ENCODE measurements at regions not wholly inside any gene's neighbourhood (a gene's known extent, or its start where the extent isn't known, plus 50 kb on each side); places are given as distances from the start of the nearest gene placed in this dataset.

DNA sequence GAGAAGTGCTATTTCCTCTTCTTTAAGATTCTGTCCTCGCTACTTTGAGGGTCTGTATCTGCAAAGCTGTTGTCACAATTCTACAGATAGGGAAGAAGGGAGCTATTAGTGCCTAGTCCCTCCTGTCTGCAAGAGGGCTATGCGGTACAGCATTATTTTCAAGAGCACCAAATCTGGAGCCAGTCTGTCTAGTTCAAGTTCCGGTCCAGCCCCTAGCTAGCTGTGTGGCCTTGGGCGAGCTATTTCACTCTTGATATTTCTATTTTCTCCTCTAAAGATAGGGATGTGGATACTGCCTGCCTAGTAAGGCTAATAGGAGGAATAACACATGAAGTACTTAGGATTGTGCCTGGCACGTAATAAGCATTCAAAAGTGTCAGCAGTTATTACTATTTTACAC is 272.4 kb downstream of the KCNE4 start:
- intact Hi-C loops (cut with micrococcal nuclease; ENCODE audit: unreplicated experiment), result no loop called here
- ChIA-PET CTCF (ENCODE audit: low intra/inter-chr PET ratio, low total read pairs) (no interaction called here), POLR2A (no interaction called here)
- TF ChIP-seq KLF16 (CRISPR knock-in tag; IDR thresholded peaks at IDR 0.05) (no peak), RFXANK (CRISPR knock-in tag; IDR thresholded peaks at IDR 0.05) (no peak), ZNF17 (CRISPR knock-in tag; IDR thresholded peaks at IDR 0.05) (no peak), DNMT1 (CRISPR knock-in tag; IDR thresholded peaks at IDR 0.05) (no peak), ZNF713 (CRISPR knock-in tag; IDR thresholded peaks at IDR 0.05) (no peak), HMG20B (CRISPR knock-in tag; conservative IDR thresholded peaks at IDR 0.05) (no peak), ZNF605 (CRISPR knock-in tag; IDR thresholded peaks at IDR 0.05) (no peak), ZNF546 (CRISPR knock-in tag; conservative IDR thresholded peaks at IDR 0.05) (no peak), KLF13 (CRISPR knock-in tag; IDR thresholded peaks at IDR 0.05) (no peak), ZNF598 (CRISPR knock-in tag; IDR thresholded peaks at IDR 0.05; ENCODE audit: borderline replicate concordance) (no peak), SCMH1 (CRISPR knock-in tag; IDR thresholded peaks at IDR 0.05; ENCODE audit: borderline replicate concordance) (no peak), SIN3A (IDR thresholded peaks at IDR 0.05; ENCODE audit: borderline replicate concordance, low read depth, low read length) (no peak), HMG20A (CRISPR knock-in tag; IDR thresholded peaks at IDR 0.05; ENCODE audit: borderline replicate concordance) (no peak), ZNF44 (CRISPR knock-in tag; IDR thresholded peaks at IDR 0.05) (no peak)
- TF ChIP-seq, protein P1, sequence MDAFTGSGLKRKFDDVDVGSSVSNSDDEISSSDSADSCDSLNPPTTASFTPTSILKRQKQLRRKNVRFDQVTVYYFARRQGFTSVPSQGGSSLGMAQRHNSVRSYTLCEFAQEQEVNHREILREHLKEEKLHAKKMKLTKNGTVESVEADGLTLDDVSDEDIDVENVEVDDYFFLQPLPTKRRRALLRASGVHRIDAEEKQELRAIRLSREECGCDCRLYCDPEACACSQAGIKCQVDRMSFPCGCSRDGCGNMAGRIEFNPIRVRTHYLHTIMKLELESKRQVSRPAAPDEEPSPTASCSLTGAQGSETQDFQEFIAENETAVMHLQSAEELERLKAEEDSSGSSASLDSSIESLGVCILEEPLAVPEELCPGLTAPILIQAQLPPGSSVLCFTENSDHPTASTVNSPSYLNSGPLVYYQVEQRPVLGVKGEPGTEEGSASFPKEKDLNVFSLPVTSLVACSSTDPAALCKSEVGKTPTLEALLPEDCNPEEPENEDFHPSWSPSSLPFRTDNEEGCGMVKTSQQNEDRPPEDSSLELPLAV (CRISPR knock-in tag; conservative IDR thresholded peaks at IDR 0.05; ENCODE audit: low read depth), result no peak
- TF ChIP-seq, protein P2, sequence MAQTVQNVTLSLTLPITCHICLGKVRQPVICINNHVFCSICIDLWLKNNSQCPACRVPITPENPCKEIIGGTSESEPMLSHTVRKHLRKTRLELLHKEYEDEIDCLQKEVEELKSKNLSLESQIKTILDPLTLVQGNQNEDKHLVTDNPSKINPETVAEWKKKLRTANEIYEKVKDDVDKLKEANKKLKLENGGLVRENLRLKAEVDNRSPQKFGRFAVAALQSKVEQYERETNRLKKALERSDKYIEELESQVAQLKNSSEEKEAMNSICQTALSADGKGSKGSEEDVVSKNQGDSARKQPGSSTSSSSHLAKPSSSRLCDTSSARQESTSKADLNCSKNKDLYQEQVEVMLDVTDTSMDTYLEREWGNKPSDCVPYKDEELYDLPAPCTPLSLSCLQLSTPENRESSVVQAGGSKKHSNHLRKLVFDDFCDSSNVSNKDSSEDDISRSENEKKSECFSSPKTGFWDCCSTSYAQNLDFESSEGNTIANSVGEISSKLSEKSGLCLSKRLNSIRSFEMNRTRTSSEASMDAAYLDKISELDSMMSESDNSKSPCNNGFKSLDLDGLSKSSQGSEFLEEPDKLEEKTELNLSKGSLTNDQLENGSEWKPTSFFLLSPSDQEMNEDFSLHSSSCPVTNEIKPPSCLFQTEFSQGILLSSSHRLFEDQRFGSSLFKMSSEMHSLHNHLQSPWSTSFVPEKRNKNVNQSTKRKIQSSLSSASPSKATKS (CRISPR knock-in tag; IDR thresholded peaks at IDR 0.05), result no peak
- TF ChIP-seq, protein P3, sequence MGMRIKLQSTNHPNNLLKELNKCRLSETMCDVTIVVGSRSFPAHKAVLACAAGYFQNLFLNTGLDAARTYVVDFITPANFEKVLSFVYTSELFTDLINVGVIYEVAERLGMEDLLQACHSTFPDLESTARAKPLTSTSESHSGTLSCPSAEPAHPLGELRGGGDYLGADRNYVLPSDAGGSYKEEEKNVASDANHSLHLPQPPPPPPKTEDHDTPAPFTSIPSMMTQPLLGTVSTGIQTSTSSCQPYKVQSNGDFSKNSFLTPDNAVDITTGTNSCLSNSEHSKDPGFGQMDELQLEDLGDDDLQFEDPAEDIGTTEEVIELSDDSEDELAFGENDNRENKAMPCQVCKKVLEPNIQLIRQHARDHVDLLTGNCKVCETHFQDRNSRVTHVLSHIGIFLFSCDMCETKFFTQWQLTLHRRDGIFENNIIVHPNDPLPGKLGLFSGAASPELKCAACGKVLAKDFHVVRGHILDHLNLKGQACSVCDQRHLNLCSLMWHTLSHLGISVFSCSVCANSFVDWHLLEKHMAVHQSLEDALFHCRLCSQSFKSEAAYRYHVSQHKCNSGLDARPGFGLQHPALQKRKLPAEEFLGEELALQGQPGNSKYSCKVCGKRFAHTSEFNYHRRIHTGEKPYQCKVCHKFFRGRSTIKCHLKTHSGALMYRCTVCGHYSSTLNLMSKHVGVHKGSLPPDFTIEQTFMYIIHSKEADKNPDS (CRISPR knock-in tag; IDR thresholded peaks at IDR 0.05), result no peak
- TF ChIP-seq, protein P4, sequence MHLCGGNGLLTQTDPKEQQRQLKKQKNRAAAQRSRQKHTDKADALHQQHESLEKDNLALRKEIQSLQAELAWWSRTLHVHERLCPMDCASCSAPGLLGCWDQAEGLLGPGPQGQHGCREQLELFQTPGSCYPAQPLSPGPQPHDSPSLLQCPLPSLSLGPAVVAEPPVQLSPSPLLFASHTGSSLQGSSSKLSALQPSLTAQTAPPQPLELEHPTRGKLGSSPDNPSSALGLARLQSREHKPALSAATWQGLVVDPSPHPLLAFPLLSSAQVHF (CRISPR knock-in tag; IDR thresholded peaks at IDR 0.05), result no peak
- TF ChIP-seq, protein P5, sequence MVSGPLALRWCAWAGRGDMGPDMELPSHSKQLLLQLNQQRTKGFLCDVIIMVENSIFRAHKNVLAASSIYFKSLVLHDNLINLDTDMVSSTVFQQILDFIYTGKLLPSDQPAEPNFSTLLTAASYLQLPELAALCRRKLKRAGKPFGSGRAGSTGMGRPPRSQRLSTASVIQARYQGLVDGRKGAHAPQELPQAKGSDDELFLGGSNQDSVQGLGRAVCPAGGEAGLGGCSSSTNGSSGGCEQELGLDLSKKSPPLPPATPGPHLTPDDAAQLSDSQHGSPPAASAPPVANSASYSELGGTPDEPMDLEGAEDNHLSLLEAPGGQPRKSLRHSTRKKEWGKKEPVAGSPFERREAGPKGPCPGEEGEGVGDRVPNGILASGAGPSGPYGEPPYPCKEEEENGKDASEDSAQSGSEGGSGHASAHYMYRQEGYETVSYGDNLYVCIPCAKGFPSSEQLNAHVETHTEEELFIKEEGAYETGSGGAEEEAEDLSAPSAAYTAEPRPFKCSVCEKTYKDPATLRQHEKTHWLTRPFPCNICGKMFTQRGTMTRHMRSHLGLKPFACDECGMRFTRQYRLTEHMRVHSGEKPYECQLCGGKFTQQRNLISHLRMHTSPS (CRISPR knock-in tag; IDR thresholded peaks at IDR 0.05; ENCODE audit: low read depth), result no peak

More for the DNA sequence above, 272.4 kb downstream of the KCNE4 start:
- Histone ChIP-seq H3K9ac (ENCODE audit: insufficient read depth, low read depth, low read length) (no peak overlapping the region), H2AFZ (ENCODE audit: low read length) (no peak overlapping the region), H3K27ac (ENCODE audit: extremely low read length, insufficient read depth, low read length) (no peak overlapping the region), H3K4me2 (ENCODE audit: low read depth, low read length) (no peak overlapping the region), H3K36me3 (replicated peaks in 1 of 2; ENCODE audit: control insufficient read depth in 1 of 2, insufficient read depth in 2 of 2, low read length in 2 of 2) (no peaks in the 10 kb centered on the region), H3K4me1 (ENCODE audit: insufficient read depth, low read length) (no peaks in the 10 kb centered on the region), H3K9me3 (ENCODE audit: low read length) (no peaks in the 10 kb centered on the region), H4K20me1 (ENCODE audit: insufficient read depth, low read length) (no peaks in the 10 kb centered on the region), H3K27me3 (ENCODE audit: control insufficient read depth in 1 of 2, insufficient read depth in 2 of 2, low read length in 2 of 2) (no peaks in the 10 kb centered on the region), H3K4me3 (replicated peaks in 1 of 3; ENCODE audit: insufficient read depth in 1 of 3, low read depth in 2 of 3, low read length in 3 of 3) (no peak overlapping the region), H3K79me2 (ENCODE audit: insufficient read depth, low read length) (no peaks in the 10 kb centered on the region)
- 10% methylated on average over 5 of the region's 5 CpGs for WGBS (ENCODE audit: low lambda C conversion rate)
- FAIRE-seq, result no peak
- BruUV-seq (replicated peaks), result no TSS peak
- ATAC-seq, result no peak
- no peak for DNase-seq (ENCODE audit: low spot score)
- in situ Hi-C loops (cut with HindIII; ENCODE audit: extremely low pct_ligation_motif_present, low pct_unique_long_range_greater_than_20kb), result no loop called here

All from HepG2 (cell line).